GM12878 (cell line): ENCODE measurements at regions not wholly inside any gene's neighbourhood (a gene's known extent, or its start where the extent isn't known, plus 50 kb on each side); places are given as distances from the start of the nearest gene placed in this dataset.

Experiments
- BACH1 ChIP-seq: fragments of 450-650 bp; IDR thresholded peaks from 2 replicates; pipeline ENCODE4 v1.6.1; 2017; ENCODE audit warnings: mild to moderate bottlenecking, borderline replicate concordance
- MXI1 ChIP-seq: fragments of 150-350 bp; IDR thresholded peaks from 2 replicates; pipeline ENCODE4 v1.6.1; 2011; ENCODE audit warnings: low read depth, mild to moderate bottlenecking, inconsistent platforms, low read length, improper control_type of control experiment
- MYB ChIP-seq: fragments of 150-350 bp; IDR thresholded peaks from 2 replicates; pipeline ENCODE4 v1.6.1; 2014; ENCODE audit warnings: mild to moderate bottlenecking, low read depth, low read length, borderline replicate concordance
- STAT3 ChIP-seq: IDR thresholded peaks from 2 replicates; pipeline ENCODE4 v1.6.1; 2011; ENCODE audit warnings: low read depth, low read length, improper control_type of control experiment
- TF ChIP-seq, protein P1 (sequence below), 3 experiments: IDR thresholded peaks in 2 of 3; conservative IDR thresholded peaks in 1 of 3; 2 replicates each; pipeline ENCODE4 v1.5.1; 2011; ENCODE audit warnings: low read depth in 3 of 3, low read length in 3 of 3, mild to moderate bottlenecking in 3 of 3, control low read depth in 2 of 3, moderate library complexity in 2 of 3, inconsistent platforms in 1 of 3, mixed read lengths in 1 of 3; ENCODE audit not compliant: control insufficient read depth in 2 of 3, insufficient read depth in 1 of 3; ENCODE audit errors: extremely low read depth in 1 of 3

DNA sequence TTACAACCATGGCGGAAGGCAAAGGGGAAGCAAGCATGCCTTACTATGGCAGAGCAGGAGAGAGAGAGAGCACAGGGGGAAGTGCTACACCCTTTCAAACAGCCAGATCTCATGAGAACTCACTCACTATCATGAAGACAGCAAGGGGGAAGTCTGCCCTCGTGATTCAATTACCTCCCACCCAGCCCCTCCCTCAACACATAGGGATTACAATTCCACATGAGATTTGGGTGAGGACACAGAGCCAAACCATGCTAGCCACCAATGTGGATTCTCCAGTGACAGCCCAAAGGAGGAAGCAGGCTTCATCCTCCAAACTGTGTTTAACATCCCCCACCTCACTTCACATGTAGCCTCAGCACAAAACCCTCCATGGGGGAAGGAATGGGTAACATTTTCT, 563.7 kb downstream of the CDK5RAP2 start:
- TF ChIP-seq MXI1 (no peak), MYB (no peak), STAT3 (no peak), BACH1 (no peak)
- TF ChIP-seq, protein P1, sequence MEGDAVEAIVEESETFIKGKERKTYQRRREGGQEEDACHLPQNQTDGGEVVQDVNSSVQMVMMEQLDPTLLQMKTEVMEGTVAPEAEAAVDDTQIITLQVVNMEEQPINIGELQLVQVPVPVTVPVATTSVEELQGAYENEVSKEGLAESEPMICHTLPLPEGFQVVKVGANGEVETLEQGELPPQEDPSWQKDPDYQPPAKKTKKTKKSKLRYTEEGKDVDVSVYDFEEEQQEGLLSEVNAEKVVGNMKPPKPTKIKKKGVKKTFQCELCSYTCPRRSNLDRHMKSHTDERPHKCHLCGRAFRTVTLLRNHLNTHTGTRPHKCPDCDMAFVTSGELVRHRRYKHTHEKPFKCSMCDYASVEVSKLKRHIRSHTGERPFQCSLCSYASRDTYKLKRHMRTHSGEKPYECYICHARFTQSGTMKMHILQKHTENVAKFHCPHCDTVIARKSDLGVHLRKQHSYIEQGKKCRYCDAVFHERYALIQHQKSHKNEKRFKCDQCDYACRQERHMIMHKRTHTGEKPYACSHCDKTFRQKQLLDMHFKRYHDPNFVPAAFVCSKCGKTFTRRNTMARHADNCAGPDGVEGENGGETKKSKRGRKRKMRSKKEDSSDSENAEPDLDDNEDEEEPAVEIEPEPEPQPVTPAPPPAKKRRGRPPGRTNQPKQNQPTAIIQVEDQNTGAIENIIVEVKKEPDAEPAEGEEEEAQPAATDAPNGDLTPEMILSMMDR (IDR thresholded peaks at IDR 0.05 in 2 of 3, conservative IDR thresholded peaks at IDR 0.05 in 1 of 3; ENCODE audit: control insufficient read depth in 2 of 3, extremely low read depth in 1 of 3, insufficient read depth in 1 of 3, low read depth in 3 of 3, low read length in 3 of 3) = no peak
